Hepatocyte (in vitro differentiated cells): ENCODE measurements at regions not wholly inside any gene's neighbourhood (a gene's known extent, or its start where the extent isn't known, plus 50 kb on each side); places are given as distances from the start of the nearest gene placed in this dataset.

ENCODE experiments used
- DNase-seq: peaks from one replicate; pipeline ENCODE4 v3.0.0-alpha.2; 2016; ENCODE audit warnings: low spot score
- H2AFZ ChIP-seq: fragments of 200-600 bp; sonication (generic); 2 replicates; pipeline ENCODE4 v1.6.0; 2016; ENCODE audit warnings: antibody characterized with exemption, mild to moderate bottlenecking
- H3K27ac ChIP-seq: fragments of 200-600 bp; sonication (generic); 2 replicates; pipeline ENCODE4 v1.5.1; 2016; ENCODE audit warnings: mild to moderate bottlenecking
- H3K27me3 ChIP-seq: fragments of 200-600 bp; sonication (generic); 2 replicates; pipeline ENCODE4 v1.6.1; 2016
- H3K36me3 ChIP-seq: fragments of 200-600 bp; sonication (generic); replicated peaks from 2 replicates; pipeline ENCODE4 v1.5.1; 2016; ENCODE audit warnings: low read depth; ENCODE audit not compliant: insufficient read depth
- H3K4me1 ChIP-seq: fragments of 200-600 bp; sonication (generic); 2 replicates; pipeline ENCODE4 v1.5.1; 2016; ENCODE audit warnings: mild to moderate bottlenecking, moderate library complexity; ENCODE audit not compliant: insufficient read depth
- H3K4me2 ChIP-seq: fragments of 200-600 bp; sonication (generic); 2 replicates; pipeline ENCODE4 v1.6.0; 2016
- H3K4me3 ChIP-seq: fragments of 200-600 bp; sonication (generic); 2 replicates; pipeline ENCODE4 v1.5.1; 2016; ENCODE audit warnings: mild to moderate bottlenecking
- H3K79me2 ChIP-seq: fragments of 200-600 bp; sonication (generic); 2 replicates; pipeline ENCODE4 v1.6.0; 2017; ENCODE audit warnings: mild to moderate bottlenecking
- H3K9me2 ChIP-seq: fragments of 200-600 bp; sonication (generic); replicated peaks from 2 replicates; pipeline ENCODE4 v1.6.0; 2017; ENCODE audit warnings: mild to moderate bottlenecking; ENCODE audit not compliant: insufficient read depth
- H3K9me3 ChIP-seq: fragments of 200-600 bp; sonication (generic); 2 replicates; pipeline ENCODE4 v1.5.1; 2016; ENCODE audit warnings: low read depth, mild to moderate bottlenecking
- H4K20me1 ChIP-seq: fragments of 200-600 bp; sonication (generic); 2 replicates; pipeline ENCODE4 v1.6.0; 2016; ENCODE audit warnings: mild to moderate bottlenecking; ENCODE audit not compliant: insufficient read depth, poor library complexity, severe bottlenecking
- EZH2 ChIP-seq: fragments of 200-600 bp; sonication (generic); IDR thresholded peaks from 2 replicates; pipeline ENCODE4 v1.6.1; 2016; ENCODE audit warnings: antibody characterized with exemption, mild to moderate bottlenecking, borderline replicate concordance
- EZH2phosphoT487 ChIP-seq: fragments of 200-600 bp; sonication (generic); IDR thresholded peaks from one replicate; pipeline ENCODE4 v1.6.1; 2018; ENCODE audit warnings: antibody characterized with exemption, mild to moderate bottlenecking, low read depth, moderate library complexity; ENCODE audit not compliant: unreplicated experiment, severe bottlenecking
- WGBS: methylation state at CpG from one replicate; pipeline ENCODE4 v1.1.6; 2016; ENCODE audit warnings: low lambda C conversion rate; ENCODE audit errors: missing lambda C conversion rate; 5-methylcytosine and 5-hydroxymethylcytosine counted together
- TF ChIP-seq, protein P1 (sequence below): fragments of 200-600 bp; sonication (generic); IDR thresholded peaks from 2 replicates; pipeline ENCODE4 v1.5.1; 2016; ENCODE audit warnings: antibody characterized with exemption, mild to moderate bottlenecking; ENCODE audit not compliant: poor library complexity

GRCh38 chr4:44988011-44988410 lies 261.7 kb upstream of the GNPDA2 start:
- Histone ChIP-seq H3K79me2 (no peaks in the 10 kb centered on the region), H3K36me3 (no peaks in the 10 kb centered on the region), H3K4me1 (no peaks in the 10 kb centered on the region), H2AFZ (no peak overlapping the region), H3K27me3 (no peaks in the 10 kb centered on the region), H3K9me2 (no peaks in the 10 kb centered on the region), H3K4me3 (no peak overlapping the region), H3K27ac (no peak overlapping the region), H4K20me1 (no peaks in the 10 kb centered on the region), H3K4me2 (no peak overlapping the region), H3K9me3 (no peaks in the 10 kb centered on the region)
- TF ChIP-seq EZH2 (no peak), EZH2phosphoT487 (no peak)
- TF ChIP-seq, protein P1, sequence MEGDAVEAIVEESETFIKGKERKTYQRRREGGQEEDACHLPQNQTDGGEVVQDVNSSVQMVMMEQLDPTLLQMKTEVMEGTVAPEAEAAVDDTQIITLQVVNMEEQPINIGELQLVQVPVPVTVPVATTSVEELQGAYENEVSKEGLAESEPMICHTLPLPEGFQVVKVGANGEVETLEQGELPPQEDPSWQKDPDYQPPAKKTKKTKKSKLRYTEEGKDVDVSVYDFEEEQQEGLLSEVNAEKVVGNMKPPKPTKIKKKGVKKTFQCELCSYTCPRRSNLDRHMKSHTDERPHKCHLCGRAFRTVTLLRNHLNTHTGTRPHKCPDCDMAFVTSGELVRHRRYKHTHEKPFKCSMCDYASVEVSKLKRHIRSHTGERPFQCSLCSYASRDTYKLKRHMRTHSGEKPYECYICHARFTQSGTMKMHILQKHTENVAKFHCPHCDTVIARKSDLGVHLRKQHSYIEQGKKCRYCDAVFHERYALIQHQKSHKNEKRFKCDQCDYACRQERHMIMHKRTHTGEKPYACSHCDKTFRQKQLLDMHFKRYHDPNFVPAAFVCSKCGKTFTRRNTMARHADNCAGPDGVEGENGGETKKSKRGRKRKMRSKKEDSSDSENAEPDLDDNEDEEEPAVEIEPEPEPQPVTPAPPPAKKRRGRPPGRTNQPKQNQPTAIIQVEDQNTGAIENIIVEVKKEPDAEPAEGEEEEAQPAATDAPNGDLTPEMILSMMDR = no peak
- 57% methylated on average over 5 of the region's 5 CpGs for WGBS
- no peak for DNase-seq

DNA sequence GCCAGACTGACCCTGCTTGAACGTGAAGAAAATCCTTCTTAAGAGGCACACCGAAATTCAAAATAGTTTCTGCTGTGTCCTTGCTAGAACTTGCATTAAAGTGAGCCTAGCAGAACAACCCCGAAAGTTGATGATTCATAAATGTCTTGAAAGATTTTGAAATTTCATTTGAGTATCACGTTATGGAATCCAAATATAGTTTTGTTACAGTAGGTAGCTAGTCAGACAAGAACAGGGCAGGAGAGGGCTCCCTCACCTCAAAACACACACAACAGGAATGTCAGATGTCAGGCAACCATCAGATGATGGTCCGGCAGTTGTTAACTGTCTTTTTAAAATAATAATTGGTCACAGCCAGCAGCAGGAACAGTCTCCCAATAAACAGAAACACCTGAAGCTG lies 259.6 kb upstream of the GNPDA2 start:
- no peak overlapping the region for H3K27ac ChIP-seq
- no peak overlapping the region for H3K4me2 ChIP-seq
- no peaks in the 10 kb centered on the region for H3K9me3 ChIP-seq
- no peaks in the 10 kb centered on the region for H3K79me2 ChIP-seq
- no peak for DNase-seq
- TF ChIP-seq, protein P1 = no peak
- TF ChIP-seq EZH2phosphoT487 (no peak), EZH2 (no peak)
- H3K4me3 ChIP-seq = no peak overlapping the region
- H3K9me2 ChIP-seq = no peaks in the 10 kb centered on the region
- no peaks in the 10 kb centered on the region for H3K27me3 ChIP-seq
- no peaks in the 10 kb centered on the region for H3K4me1 ChIP-seq
- H3K36me3 ChIP-seq = no peaks in the 10 kb centered on the region
- 82% methylated on average over 5 of the region's 5 CpGs for WGBS
- H2AFZ ChIP-seq = no peak overlapping the region
- no peaks in the 10 kb centered on the region for H4K20me1 ChIP-seq

DNA sequence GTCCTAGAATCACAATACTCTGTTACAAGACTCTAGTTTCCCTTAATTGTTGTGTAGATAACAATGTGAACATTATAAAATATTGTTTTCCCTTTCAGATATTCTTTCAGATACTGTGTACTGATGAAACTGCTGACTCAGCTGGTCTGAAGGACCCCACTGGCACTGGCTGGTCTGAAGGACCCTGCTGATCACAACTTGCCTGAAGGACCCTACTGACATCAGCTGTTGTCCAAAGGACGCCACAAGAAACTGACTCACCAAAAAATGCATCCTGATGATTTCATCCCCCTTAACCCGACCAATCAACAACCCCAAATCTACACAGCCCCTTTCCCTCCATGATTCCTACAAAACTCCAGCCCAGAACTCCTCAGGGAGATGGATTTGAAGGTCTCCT lies 258.8 kb upstream of the GNPDA2 start:
- no peak overlapping the region for H3K4me3 ChIP-seq
- 86% methylated on average over 2 of the region's 2 CpGs for WGBS
- no peak for DNase-seq

DNA sequence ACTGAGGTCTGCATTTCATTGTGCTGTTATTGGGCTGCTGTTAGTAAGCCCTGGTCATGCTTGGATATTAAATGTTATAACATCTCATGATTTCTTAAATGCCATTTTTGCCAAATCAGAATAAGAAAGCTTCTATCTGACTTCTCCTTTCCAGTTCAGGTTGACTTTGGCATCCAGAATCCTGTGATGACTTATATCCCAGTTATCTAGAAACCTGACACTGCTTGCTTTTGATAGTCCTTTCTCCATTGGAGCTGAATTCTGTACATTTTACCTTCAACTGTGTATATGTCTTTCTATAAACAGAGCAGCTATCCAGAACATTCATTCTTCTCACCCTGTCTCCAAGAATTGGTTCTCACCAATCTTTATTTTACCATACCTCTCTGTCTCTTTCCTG lies 257.7 kb upstream of the GNPDA2 start:
- Histone ChIP-seq H3K27me3 (no peaks in the 10 kb centered on the region), H2AFZ (no peak overlapping the region), H3K79me2 (no peaks in the 10 kb centered on the region), H3K4me2 (no peak overlapping the region), H3K36me3 (no peaks in the 10 kb centered on the region), H3K4me3 (no peak overlapping the region), H3K9me2 (no peaks in the 10 kb centered on the region), H3K4me1 (no peaks in the 10 kb centered on the region), H3K9me3 (no peaks in the 10 kb centered on the region), H4K20me1 (no peaks in the 10 kb centered on the region), H3K27ac (no peak overlapping the region)
- DNase-seq = no peak
- TF ChIP-seq, protein P1 = no peak
- TF ChIP-seq EZH2 (no peak), EZH2phosphoT487 (no peak)

More for the DNA sequence above, 258.8 kb upstream of the GNPDA2 start:
- H3K9me2 ChIP-seq = no peaks in the 10 kb centered on the region
- H4K20me1 ChIP-seq = no peaks in the 10 kb centered on the region
- no peaks in the 10 kb centered on the region for H3K79me2 ChIP-seq
- H3K27me3 ChIP-seq = no peaks in the 10 kb centered on the region
- H3K9me3 ChIP-seq = no peaks in the 10 kb centered on the region
- H2AFZ ChIP-seq = no peak overlapping the region
- H3K4me1 ChIP-seq = no peaks in the 10 kb centered on the region
- H3K27ac ChIP-seq = no peak overlapping the region
- no peaks in the 10 kb centered on the region for H3K36me3 ChIP-seq
- no peak overlapping the region for H3K4me2 ChIP-seq
- TF ChIP-seq EZH2 = no peak
- TF ChIP-seq, protein P1 = no peak
- TF ChIP-seq EZH2phosphoT487 = no peak
